Fibroblast of mammary gland (primary cell): ENCODE measurements at regions not wholly inside any gene's neighbourhood (a gene's known extent, or its start where the extent isn't known, plus 50 kb on each side); places are given as distances from the start of the nearest gene placed in this dataset.
"Not testable (repeated sequence)": the region's sequence is repeated elsewhere in the genome, so short reads cannot be mapped to it uniquely, and the experiment has no call there.

ENCODE experiments used
- DNase-seq: peaks from one replicate; pipeline ENCODE4 v3.0.0-alpha.2; 2010; ENCODE audit warnings: low read depth
- H3K4me3 ChIP-seq: 2 replicates; pipeline ENCODE4 v1.5.1; 2011; ENCODE audit warnings: low read depth, mild to moderate bottlenecking, low read length, moderate library complexity; ENCODE audit not compliant: control insufficient read depth
- TF ChIP-seq, protein P1 (sequence below): conservative IDR thresholded peaks from 2 replicates; pipeline ENCODE4 v1.5.1; 2011; ENCODE audit warnings: low read depth, low read length, inconsistent platforms; ENCODE audit not compliant: control insufficient read depth, insufficient read depth

DNA sequence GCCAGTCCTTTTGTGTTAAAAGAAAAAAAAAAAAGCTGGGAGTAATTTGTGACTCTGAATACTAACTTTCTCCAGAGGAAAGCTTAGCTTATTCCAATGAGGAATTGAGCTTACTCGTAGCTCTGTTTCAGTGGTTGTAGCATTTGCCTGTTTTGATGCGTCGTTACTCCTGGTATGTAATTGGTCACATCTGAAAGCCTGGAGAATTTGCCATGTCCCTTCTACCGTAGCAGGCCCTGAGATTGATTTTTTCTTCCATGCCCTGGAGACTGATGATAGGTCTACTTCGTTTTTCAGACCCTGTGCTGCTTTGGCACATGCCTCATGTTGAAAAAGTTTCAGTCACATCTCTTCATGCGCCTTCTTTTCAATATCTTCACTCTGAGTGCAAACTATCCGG is 1103.0 kb downstream of the PLA2G4A start:
- DNase-seq, result no peak
- H3K4me3 ChIP-seq, result no peak overlapping the region
- TF ChIP-seq, protein P1, sequence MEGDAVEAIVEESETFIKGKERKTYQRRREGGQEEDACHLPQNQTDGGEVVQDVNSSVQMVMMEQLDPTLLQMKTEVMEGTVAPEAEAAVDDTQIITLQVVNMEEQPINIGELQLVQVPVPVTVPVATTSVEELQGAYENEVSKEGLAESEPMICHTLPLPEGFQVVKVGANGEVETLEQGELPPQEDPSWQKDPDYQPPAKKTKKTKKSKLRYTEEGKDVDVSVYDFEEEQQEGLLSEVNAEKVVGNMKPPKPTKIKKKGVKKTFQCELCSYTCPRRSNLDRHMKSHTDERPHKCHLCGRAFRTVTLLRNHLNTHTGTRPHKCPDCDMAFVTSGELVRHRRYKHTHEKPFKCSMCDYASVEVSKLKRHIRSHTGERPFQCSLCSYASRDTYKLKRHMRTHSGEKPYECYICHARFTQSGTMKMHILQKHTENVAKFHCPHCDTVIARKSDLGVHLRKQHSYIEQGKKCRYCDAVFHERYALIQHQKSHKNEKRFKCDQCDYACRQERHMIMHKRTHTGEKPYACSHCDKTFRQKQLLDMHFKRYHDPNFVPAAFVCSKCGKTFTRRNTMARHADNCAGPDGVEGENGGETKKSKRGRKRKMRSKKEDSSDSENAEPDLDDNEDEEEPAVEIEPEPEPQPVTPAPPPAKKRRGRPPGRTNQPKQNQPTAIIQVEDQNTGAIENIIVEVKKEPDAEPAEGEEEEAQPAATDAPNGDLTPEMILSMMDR, result no peak

DNA sequence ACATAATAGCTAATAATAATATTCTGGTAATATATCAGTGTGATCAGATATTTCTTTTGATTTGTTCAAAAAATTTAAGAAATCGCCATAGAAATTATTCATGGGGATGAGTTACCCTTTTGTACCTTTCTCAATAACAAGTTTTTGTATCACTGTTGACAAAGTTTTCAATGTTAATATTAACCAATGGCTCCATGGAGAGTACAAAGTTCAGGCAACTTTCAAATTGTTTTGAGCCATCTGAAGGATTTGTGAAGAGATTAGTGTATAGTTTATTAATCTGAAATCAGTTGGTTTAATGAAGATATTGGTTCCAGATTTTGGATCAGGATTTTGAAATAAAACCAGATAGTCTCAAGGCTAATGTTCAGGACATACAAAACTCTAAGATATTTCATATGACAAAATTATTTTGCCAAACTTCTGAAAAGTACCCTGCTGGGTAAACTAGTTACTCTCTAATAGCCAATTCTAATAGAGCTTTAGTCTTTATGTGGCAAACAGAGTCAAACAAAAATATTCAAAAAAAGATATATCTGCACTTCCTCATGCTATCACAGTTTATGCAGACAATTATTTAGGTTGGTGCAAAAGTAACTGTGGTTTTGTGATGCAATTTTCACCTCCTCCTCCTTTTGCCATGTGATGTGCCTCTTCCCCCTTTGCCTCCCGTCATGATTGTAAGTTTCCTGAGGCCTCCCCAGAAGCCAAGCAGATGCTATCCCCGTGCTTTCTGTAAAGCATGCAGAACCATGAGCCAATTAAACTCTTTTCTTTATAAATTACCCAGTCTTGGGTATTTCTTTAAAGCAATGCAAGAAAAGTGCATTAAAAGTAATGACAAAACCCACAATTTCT is 1105.0 kb downstream of the PLA2G4A start:
- no peak for DNase-seq
- no peak overlapping the region for H3K4me3 ChIP-seq
- TF ChIP-seq, protein P1, result no peak

DNA sequence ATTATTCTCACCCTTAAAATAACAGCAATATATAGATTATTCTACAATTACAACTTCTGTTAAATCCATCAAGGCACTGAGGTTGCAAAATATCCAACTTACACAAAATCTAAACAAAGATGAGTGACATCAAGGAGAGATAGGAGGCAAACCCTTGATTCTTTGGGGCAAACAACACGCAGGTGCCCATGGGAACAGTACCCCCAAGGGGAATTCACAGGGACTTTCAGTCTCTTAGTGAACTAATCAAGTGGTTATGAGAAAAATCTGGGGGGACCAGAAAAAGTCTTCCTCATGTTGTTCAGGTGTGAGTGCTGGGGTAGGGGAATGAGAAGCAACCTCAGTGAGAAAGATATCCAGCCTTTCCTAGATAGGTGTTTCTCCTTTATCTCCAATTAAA is 1107.9 kb downstream of the PLA2G4A start:
- DNase-seq, result no peak
- TF ChIP-seq, protein P1, result no peak
- H3K4me3 ChIP-seq, result no peak overlapping the region

DNA sequence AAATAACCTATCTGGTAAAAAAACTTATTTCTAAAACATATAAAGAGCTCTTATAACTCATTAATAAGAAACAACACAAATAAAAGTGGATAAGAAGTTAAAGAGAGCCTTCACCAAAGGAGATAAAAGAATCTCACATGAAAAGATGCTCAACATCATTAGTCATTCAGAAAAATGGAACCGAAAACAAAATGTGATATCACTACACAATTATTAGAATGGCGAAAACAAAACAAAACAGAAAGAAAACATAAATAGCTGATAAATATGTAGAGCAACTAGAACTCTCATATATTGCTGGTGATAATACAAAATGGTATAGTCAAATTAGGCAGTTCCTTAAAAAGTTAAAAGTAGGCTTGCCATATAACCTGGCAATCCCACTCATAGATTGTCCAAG is 1109.3 kb downstream of the PLA2G4A start:
- TF ChIP-seq, protein P1, result no peak
- H3K4me3 ChIP-seq, result no peak overlapping the region

DNA sequence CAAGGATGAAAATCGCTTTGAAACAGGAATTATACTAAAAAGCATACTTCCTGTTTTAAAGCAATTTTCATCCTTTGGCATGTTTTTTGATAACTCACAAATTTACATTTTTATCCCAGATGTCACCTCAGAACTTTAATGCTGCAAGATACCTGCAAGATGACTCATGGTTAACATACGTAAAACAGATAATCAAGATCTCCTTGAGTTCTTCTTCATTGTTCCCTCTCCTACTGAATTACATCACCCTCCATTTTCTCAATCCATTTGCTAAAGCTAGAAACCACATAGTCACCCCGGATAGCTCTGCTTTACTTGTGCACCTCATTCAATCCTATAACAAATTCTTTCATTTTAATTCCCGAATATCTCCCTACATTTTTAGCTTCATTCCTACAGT is 1114.2 kb downstream of the PLA2G4A start:
- H3K4me3 ChIP-seq, result no peak overlapping the region
- TF ChIP-seq, protein P1, result no peak
- DNase-seq, result no peak

More for the DNA sequence above, 1109.3 kb downstream of the PLA2G4A start:
- DNase-seq, result no peak

DNA sequence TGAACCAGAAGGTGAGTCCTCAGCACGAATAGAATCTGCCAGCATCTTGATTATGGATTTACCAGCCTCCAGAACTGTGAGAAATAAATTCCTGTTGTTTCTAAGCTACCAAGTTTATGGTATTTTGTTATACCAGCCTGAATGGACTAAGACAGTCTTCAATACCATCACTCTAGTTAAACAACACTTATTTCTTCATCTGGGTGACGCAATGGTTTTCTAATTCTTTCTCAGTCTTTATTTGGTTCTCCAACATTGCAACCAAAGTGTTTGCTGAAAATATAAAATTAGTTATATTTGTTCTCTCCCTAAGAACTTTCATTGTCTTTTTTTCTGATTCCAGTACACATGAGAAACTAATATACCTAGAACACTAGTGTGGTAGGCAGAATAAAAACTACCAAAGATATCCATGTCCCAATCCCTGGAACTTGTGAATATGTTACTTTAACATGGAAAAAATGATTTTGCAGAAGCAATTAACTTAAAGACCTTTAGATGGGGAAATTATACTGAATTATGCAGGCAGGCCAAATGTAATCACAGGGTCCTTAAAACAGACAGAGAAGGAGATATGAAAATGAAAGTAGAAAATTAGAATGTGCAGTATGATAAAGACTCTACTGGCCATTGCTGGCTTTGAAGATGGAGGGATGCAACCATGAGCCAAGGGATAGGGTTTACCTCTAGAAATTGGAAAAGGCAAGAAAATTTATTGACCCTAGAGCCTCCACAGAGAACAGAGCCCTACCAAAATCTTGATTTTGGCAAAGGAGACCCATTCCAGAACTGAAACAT is 1115.1 kb downstream of the PLA2G4A start:
- TF ChIP-seq, protein P1, result no peak
- DNase-seq, result no peak
- no peak overlapping the region for H3K4me3 ChIP-seq

DNA sequence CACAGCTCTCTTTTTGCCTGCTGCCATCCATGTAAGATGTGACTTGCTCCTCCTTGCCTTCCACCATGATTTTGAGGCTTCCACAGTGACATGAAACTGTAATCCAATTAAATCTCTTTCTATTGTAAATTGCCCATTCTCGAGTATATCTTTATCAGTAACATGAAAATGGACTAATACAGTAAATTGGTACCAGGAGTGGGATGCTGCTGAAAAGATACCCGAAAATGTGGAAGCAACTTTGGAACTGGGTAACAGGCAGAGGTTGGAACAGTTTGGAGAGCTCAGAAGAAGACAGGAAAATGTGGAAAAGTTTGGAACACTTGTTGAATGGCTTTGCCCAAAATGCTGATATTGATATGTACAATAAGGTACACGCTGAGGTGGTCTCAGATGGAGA is 1117.9 kb downstream of the PLA2G4A start:
- not testable (repeated sequence) for H3K4me3 ChIP-seq, DNase-seq
